Cerebellar cortex (tissue), 1 donor: ENCODE measurements at regions not wholly inside any gene's neighbourhood (a gene's known extent, or its start where the extent isn't known, plus 50 kb on each side); places are given as distances from the start of the nearest gene placed in this dataset.
"Not testable (repeated sequence)": the region's sequence is repeated elsewhere in the genome, so short reads cannot be mapped to it uniquely, and the experiment has no call there.

Experiments used
- DNase-seq: peaks from one replicate; pipeline ENCODE4 v3.0.0-alpha.2; 2015; ENCODE audit warnings: low spot score

DNA sequence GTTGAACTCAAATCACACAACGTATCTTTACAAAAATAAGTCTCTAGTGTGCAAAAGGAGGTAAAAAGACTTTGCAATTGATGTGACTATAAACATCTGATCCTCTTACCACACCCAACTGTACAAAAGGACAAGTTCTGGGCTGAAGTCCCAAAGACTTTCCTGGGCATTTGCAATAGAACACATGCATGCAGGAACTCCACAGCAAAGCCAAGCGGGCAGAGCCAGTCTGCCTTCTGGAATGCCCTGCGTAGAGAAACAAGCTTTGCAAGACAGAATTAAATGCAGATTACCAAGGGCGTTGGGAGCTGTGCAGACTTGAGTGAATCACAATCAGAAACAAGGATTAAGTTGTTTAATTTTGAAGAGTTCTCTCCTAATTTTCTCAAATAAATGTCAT, 208.4 kb upstream of the ZNF521 start:
- DNase-seq, result no peak

DNA sequence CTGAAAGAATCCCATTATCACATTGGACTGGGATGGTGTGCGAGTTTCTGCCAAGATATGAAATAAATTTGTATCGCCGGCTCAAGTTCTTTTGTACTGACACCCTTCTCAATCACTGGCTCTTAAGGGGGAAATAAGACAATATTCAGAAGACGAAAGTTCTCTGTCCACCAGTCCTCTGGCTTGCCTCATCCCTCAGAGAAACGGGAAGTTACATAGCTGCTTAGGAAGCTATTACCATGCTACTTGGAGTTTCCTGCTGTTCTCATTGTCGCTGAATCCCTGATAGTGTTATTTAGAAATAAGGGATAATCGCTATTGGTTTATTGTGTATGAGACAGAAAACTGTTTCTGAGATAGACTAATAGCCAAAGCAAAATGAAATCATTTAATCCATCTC, 205.0 kb upstream of the ZNF521 start:
- DNase-seq, result no peak

DNA sequence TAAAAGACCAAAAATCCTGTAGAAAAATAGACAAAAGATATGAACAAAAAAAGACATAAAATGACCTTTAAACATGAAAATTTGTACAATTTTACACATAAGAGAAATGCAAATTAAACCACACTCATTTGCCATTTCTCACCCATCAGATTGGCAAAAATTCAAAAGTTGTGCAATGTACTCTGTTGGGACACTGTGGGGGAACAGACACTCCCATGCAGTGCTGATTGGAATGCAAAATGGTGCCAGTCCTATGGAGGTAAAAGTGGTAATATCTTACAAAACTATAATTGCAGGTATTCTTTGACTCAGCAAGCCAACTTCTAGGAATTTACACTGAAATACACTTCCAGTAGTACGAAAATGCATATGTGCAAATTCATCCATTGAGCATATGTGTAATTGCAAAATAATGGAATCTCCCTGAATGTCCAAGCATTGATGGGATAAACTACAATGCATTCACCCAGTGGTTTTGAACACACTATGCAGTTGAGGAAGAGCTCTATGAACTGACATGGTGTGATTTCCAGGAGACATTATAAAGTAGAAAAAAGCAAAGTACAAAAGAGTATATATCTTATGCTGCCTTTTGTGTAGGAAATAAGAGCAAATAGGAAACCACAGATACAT, 201.8 kb upstream of the ZNF521 start:
- no peak for DNase-seq

DNA sequence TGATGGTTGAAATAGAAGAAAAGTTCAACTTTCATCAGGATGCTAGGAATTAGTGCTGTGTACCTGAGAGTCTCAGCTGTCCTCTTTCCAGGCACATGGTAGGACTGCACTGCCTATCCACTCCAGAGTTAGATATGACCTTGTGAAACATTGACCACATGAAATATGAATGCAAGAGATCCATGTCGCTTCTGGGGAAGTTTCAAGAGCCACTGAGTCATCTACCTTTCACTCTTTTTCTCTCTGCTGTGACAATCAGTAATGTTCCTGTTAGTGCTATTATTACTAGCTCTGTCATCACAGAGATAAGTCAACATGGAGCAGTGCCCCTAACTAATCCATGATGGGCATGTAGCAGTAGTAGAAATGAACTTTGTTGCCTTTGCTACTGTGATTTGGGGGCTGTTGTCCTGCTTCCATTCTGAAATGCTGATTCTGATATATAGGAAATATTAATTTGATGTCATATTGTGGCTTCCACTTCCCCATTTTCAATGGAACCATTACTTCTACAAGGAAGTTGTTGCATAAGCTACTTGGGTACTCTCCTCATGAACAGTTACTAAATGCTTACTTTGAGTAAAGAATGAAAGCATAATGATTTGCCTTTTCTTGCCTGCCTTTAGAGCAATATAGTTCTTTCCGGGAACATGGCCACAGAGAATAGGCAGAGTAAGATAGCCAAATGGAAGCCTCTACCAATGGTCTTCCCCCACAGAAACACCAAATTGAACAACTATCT, 192.8 kb upstream of the ZNF521 start:
- DNase-seq, result no peak

DNA sequence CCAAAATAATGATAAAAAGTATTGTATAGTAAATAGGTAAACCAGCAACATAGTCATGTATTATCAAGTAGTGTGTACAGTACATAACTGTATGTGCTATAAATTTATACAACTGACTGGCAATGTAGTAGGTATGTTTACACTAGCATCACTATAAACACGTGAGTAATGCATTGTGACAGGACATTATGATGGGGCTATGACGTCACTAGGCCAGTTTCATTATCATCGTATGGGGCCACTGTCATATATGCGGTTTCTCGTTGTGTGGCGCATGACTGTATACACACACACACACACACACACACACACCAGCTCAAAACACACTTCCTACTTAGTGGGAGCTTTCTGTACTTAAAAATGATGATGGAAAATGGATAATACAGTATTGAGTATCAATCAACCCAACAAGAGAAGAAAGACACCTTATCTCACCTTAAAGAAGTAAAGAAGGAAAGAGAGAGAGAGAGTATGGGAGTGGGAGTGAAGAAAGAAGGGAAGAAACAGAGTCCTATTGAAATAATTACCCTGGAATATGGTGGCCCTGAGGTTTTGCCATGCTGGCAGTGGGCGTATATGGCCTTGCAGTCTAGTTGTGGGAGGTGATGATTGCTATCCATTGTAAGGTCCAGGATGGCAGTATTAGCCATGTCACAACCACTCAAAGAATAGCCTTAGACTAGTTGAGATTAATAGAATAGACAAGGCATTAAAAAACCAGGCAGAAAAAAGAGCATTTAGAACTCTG, 186.4 kb upstream of the ZNF521 start:
- DNase-seq, result no peak

DNA sequence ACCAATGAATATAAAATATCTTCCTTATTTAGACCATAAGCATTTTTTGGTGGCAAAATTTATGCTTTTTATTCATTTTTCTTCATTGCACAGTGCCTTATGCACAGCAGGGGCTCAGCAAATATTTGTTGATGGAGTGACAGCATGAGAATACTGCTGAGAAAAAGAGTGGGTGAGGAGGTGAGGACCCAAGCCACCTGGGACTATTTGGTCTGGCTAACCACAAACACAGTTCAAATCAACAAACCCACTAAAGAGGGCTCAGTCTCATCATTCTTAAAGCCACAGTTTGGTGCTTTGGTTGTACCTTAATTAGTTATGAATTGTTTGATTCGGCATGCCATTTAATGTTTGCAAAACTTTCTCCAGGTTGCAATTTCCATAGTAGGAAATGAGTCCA, 183.5 kb upstream of the ZNF521 start:
- DNase-seq, result no peak

DNA sequence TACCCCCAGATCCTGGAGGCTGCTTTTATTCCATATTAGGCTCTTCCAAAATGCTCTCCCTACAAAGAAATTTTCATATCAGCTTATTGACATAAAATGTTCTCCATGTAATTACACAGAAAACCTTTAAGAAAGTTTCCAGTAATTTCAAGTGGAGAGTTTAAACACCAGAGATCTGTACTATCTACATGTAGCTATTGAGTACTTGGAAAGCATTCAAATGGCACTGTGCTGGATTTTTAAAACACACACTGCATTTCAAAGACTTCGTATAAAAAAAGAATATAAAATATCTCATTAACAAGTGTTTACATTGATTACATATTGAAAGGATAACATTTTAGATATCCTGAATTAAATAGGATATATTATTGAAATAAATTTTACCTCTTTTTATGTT, 182.4 kb upstream of the ZNF521 start:
- DNase-seq, result no peak

DNA sequence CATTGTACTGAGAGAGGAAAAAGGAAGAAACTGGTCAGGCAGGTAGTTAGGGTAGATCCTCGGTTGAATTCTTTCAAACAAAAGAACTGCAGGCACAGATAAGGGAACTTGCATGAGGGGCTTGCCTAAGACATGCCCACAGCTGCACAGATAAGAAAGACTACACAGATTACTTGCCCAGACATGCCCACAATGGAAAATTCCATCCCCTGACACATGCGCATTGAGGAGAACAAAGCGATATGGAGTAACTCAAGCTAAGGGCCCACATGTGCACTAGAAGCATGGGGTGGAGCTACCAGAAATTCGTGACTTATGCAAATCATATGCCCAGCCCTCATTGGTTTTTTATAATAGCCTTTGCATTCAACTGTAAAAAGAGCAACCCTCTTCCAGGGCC, 181.3 kb upstream of the ZNF521 start:
- no peak for DNase-seq

DNA sequence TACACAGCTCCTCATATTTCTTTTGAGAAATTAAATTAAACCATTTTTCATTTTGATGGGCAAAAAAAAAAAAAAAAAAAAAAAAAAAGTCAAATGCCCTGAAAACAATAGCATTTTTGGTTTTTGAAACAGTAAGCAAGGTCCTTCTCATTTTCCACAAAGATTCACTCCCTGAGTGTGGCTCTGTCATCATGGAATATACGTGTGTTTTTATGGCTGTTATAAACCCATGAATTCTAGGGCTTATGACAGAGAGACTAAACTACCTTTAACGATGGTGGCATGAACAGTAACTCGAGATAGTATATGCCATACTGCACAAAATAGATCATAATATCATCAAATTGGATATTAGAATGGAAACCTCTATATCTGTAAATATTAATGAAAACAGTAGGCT, 179.2 kb upstream of the ZNF521 start:
- DNase-seq, result no peak

DNA sequence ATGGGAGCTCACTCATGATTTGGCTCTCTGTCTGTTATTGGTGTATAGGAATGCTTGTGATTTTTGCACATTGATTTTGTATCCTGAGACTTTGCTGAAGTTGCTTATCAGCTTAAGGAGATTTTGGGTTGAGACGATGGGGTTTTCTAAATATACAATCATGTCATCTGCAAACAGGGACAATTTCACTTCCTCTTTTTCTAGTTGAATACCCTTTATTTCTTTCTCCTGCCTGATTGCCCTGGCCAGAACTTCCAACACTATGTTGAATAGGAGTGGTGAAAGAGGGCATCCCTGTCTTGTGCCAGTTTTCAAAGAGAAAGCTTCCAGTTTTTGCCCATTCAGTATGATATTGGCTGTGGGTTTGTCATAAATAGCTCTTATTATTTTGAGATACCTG, 173.8 kb upstream of the ZNF521 start:
- not testable (repeated sequence) for DNase-seq

DNA sequence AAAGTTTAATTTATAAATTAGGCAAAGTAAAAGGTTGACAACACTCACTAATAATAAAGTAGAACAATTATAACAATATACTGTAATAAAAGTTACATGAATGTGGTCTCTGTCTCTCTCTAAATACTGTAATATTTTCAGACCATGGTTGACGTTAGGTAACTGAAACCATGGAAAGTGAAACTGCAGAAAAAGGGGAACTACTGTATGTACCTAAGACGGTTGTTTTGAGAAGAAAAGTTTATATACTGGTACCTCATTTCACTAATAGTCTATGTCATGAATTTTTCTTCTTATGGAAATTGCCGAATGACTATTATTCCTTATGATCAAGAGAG, 166.7 kb upstream of the ZNF521 start:
- no peak for DNase-seq

DNA sequence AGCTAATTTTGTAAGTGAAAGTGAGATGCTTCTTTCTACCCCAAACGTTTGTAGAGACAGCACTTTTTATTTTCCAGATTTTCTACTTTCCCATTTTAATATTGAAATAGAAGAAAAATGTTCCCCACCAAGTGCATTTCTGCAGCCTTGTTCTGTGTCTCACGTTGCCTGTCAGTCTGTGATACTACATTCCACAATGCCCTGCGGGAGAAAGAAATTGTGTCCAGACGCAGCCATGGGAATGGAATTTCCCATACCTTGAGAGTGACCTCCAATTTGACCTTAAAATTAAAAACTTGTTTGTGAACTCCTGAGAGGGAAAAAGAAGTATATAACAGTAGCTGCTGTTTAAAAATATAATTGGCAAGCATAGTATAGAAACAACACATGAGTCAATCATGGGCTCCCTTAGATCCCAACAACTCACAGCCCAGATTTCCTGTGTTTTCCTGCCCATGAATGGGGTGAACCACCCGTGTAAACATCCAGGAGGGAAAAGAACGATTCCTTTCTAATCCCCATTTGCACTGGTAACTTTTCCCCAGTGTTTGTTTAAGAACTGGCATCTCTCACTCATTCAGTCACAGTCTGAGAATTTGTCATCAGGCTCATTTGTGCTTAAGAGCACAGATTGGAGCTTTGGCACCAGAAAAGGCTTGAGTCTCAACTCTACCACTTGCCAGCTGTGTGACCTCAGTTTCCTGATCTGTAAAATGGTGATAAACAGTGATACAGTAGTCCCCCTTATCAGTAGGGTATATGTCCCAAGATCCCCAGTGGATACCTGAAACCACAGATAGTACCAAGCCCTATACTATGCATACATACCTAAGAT, 166.1 kb upstream of the ZNF521 start:
- no peak for DNase-seq

DNA sequence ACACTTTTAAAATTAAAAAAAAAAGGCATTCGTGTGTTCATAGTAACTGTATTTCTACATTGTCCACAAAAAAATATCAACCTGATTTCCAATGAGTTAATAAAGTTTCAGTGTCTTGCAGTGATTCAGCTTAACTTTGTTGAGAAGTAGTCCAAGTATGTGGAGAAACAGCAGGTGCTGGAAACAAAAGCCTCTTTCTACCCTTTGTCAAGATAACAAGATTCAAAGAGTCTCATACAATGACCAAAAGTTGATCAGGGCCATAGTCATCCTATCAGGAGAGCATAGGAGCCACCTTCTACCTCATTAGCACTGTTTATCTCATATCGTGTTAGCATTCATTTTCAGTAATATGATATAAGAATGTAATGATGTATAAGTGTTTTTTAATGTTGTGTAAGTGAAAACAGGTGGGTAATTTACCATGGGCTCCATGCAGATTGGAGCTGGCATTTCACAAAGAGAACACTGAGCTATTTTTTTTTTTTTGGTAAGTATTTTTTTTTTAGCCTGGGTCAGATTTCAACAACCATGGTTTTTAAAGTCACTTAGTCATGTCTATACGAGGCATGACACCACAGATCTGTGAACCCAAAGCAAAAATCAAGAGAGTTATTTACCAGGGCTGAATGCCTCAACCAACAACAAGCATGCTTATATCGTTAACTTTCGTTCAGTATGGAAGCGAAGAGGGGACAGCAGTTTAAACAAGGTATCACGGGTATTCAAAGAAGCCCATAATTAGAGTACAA, 165.0 kb upstream of the ZNF521 start:
- no peak for DNase-seq

DNA sequence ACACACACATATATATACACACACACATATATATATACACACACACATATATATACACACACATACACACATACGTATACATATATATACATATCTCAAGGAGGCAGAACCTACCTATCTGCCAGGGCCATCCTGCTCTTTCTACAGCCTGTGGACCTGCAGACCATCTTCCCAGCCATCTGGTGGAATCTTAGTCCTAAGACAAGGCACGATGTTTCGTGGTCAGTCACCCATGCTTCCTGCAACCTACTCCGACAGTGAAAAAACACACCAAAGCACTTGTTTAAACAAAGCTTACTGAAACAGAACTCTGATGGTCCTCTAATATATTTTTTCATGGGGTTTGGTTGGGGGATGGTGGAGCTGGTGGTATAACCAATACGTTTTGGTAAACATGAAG, 164.2 kb upstream of the ZNF521 start:
- DNase-seq, result no peak

DNA sequence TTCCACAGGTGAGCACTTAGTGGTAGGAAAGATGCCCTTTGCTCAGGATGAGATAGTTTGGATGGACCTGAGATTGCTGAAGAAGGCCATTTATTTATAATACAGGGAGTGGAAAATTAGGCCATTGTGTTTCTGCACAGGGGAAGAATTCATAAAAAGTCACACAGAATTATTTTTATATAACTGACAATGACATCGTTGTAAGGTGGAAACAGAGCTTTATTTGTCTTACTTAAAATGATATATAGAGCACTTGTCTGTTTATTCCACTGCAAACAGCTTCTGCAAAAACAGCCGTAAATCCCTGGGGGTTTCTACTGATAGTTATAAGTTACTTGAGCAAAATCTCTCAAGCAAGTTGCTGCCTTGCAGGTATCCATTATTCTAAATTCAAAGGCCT, 158.1 kb upstream of the ZNF521 start:
- no peak for DNase-seq

DNA sequence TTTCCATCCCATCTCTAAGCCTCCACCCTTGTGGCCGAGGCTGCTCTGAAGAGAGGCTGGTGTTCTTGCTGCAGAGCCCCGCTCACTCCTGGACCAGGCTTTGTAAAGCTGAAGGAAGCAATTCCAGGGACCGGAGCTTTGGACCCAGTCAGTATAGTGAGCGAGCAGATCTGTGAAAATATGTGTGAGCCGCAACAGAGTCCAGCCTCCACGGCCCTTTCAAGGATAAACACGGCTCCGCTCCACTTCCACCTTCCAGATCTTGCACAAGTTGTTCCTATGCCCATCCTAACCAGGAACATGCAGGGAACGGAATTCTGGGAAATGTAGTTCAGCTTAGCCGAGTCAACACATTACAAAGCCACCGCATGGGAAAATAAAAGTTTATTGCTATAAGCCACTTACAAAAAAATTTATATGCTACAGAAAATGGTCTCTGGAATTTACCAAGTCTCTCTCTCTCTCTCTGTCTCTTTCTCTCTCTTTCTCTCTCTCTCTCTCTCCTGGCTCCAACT, 151.7 kb upstream of the ZNF521 start:
- DNase-seq, result peak; percentile 89

DNA sequence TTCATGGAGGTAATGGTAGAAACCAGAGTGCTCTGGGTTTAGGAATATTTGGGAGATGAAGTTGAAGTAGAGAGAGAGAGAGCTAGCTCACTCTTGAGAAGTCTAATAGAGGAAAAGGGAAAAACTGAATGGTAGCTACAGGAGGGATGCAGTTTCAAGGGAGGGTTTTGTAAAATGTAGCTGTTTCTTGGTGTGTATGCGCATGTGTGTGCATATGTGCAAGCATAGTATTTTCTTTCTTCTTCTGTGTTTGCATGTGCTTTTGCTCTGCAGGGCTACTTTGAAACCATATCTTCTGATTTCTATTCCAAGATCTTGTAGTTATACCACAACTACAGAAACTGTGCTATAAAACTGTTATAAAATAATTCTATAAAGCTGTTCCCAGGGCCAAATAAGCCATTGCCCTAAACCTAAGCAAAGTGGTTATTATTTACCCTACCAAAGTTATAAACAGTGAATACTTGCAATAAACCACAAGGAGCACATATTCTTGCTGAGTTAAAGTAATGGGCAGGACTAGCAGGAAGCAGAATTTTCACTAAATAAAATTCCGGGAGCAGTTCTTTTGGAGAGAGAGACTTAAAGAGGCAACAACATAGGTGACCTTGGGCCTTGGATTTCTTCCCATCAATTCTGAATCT, 145.3 kb upstream of the ZNF521 start:
- peak; percentile 4 for DNase-seq

DNA sequence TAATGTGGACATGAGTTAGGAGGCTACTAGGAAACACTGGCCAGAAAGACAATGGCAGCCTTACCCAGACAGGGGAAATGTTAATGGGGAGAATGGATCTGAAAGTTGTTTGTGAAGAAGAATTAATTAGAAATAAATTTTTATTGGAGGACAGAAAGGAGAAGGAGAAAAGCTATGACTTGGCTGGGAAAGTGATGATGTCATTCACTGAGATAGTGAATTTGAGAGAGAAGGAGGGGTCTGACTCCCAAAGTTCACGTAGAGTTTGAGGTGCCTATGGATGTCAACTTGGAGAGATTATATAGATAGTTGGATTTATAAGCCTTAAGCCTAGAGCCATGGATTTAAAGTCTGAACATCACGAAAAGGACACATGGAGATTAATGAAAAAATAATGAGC, 144.6 kb upstream of the ZNF521 start:
- no peak for DNase-seq

DNA sequence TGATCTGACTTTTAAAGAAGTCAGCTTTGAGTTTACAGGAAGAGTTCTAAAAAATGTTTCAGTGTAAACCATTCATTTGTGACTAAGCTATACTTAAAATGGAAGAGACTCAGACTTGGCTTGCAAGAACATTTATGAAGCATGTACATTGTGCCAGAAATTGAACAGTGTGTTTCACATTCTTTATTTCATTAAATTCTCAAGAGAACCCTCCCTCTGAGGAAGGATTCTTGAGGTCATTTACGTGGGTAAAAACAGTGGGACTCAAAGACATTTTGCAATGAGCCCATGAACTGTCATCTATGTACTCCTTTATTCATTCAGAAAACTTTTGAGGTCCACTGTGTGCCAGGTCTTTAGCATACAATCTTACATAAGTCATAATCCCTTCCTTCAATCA, 143.6 kb upstream of the ZNF521 start:
- no peak for DNase-seq

DNA sequence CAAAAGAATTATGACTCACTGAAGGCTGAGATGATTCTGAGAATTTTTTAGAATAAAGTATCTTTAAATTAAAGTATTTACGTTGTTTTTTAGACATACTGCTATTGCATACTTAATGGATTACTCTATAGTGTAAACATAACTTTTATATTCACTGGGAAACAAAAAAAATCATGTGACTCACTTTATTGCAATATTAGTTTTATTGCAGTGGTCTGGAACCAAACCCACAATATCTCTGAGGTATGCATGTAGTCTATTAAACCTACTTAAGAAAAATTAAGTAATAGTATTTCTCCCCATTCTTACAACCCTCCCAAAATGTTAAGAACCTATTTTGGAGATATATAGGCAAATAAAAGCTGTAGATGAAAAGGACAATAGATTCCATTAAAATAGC, 142.9 kb upstream of the ZNF521 start:
- no peak for DNase-seq

DNA sequence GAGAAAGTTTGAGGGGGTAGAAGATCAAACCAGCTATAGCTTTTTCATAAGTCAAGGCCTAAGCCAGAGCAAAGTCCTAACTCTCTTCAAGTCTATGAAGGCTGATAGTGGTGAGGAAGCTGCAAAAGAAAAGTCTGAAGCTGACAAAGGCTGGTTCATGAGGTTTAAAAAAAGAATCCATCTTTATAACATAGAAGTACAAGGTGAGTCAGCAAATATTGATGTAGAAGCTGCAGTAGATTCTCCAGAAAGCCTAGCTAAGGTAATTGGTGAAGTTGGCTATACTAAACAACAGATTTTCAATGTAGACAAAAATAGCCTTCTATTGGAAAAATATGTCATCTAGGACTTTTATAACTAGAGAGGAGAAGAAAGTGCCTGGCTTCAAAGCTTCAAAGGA, 141.4 kb upstream of the ZNF521 start:
- no peak for DNase-seq
